Upper lobe of left lung (tissue), 6 donors: ENCODE measurements at regions not wholly inside any gene's neighbourhood (a gene's known extent, or its start where the extent isn't known, plus 50 kb on each side); places are given as distances from the start of the nearest gene placed in this dataset.

Experiments used
- ATAC-seq, 2 donors: fragments of 200-7000 bp; cut with Tn5 transposase; one replicate each; pipeline ENCODE4 v1.9.1; 2022; ENCODE audit warnings: mild to moderate bottlenecking in 2 of 2, moderate library complexity in 2 of 2; ENCODE audit not compliant: low FRiP score in 2 of 2
- DNase-seq, 2 donors: peaks; one replicate each; pipeline ENCODE4 v3.0.0-alpha.2; 2019 to 2020
- H3K27ac ChIP-seq, 4 donors: fragments of 200-600 bp; sonication (generic); one replicate each; pipeline ENCODE4 v1.5.1; 2016 to 2019
- H3K27me3 ChIP-seq, 4 donors: fragments of 200-600 bp; sonication (generic); one replicate each; pipeline ENCODE4 v1.5.1; 2017 to 2019
- H3K36me3 ChIP-seq, 4 donors: fragments of 200-600 bp; sonication (generic); one replicate each; pipeline ENCODE4 v1.5.1; 2016 to 2019
- H3K4me1 ChIP-seq, 4 donors: fragments of 200-600 bp; sonication (generic); one replicate each; pipeline ENCODE4 v1.5.1; 2018 to 2019
- H3K4me3 ChIP-seq, 4 donors: fragments of 200-600 bp; sonication (generic); one replicate each; pipeline ENCODE4 v1.5.1; 2017 to 2019; ENCODE audit warnings: mild to moderate bottlenecking in 2 of 4, moderate library complexity in 1 of 4
- H3K9me3 ChIP-seq, 4 donors: fragments of 200-600 bp; sonication (generic); one replicate each; pipeline ENCODE4 v1.5.1; 2018 to 2019
- EP300 ChIP-seq, 4 donors: sonication (generic); formaldehyde crosslinking; IDR thresholded peaks; one replicate each; pipeline ENCODE4 v1.5.1; 2017; ENCODE audit warnings: antibody characterized with exemption in 4 of 4, control low read depth in 2 of 4
- POLR2A ChIP-seq, 4 donors: fragments of 450-650 bp; IDR thresholded peaks; one replicate each; pipeline ENCODE4 v1.5.1; 2016 to 2017; ENCODE audit warnings: antibody characterized with exemption in 4 of 4, mild to moderate bottlenecking in 2 of 4
- POLR2AphosphoS5 ChIP-seq, 2 donors: sonication (generic); formaldehyde crosslinking; IDR thresholded peaks; one replicate each; pipeline ENCODE4 v1.5.1; 2017; ENCODE audit warnings: antibody characterized with exemption in 2 of 2
- WGBS, 2 donors: methylation state at CpG; one replicate each; pipeline ENCODE4 v1.1.5; 2017 to 2018; 5-methylcytosine and 5-hydroxymethylcytosine counted together
- TF ChIP-seq, protein P1 (sequence below), 6 experiments: fragments of 450-650 bp in 4 of 6; fragments of 200-600 bp in 2 of 6; sonication (generic) in 2 of 6; IDR thresholded peaks; one replicate each; pipeline ENCODE4 v1.5.1; 2016 to 2019; ENCODE audit warnings: antibody characterized with exemption in 6 of 6
- donor health status: DM: no; HTN: no; CAD: no; lungs with moderate emphysema.
- donor health status: DM: no; HTN: yes; CAD: no; lungs with severe emphysema.

DNA sequence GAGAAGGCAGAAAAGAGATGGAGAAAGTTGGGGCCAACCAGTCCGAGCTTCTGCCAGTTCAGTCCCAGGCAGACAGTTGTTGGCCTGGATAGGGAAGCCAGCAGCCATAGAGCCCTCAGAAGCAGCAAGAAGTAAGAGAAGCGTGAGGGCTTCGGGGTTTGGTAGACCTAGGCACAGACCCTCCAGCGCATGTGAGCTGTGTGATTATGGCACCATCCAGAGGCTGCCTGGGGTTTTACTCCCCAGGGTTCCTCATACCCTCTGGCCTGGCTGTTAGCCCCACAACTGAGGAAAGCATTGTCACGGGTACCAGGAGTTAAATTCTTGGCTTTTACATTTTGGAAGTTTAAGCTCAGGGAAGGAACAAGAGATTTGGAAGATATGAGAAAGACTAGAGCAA is 93.7 kb upstream of the RAB6C start:
- H3K4me1 ChIP-seq, result no peaks in the 10 kb centered on the region
- no peaks in the 10 kb centered on the region for H3K27me3 ChIP-seq
- TF ChIP-seq POLR2A (IDR thresholded peaks at IDR 0.05) (no peak), POLR2AphosphoS5 (IDR thresholded peaks at IDR 0.05) (no peak), EP300 (IDR thresholded peaks at IDR 0.05) (no peak)
- TF ChIP-seq, protein P1, sequence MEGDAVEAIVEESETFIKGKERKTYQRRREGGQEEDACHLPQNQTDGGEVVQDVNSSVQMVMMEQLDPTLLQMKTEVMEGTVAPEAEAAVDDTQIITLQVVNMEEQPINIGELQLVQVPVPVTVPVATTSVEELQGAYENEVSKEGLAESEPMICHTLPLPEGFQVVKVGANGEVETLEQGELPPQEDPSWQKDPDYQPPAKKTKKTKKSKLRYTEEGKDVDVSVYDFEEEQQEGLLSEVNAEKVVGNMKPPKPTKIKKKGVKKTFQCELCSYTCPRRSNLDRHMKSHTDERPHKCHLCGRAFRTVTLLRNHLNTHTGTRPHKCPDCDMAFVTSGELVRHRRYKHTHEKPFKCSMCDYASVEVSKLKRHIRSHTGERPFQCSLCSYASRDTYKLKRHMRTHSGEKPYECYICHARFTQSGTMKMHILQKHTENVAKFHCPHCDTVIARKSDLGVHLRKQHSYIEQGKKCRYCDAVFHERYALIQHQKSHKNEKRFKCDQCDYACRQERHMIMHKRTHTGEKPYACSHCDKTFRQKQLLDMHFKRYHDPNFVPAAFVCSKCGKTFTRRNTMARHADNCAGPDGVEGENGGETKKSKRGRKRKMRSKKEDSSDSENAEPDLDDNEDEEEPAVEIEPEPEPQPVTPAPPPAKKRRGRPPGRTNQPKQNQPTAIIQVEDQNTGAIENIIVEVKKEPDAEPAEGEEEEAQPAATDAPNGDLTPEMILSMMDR (IDR thresholded peaks at IDR 0.05), result no peak
- H3K9me3 ChIP-seq, result no peaks in the 10 kb centered on the region
- no peaks in the 10 kb centered on the region for H3K36me3 ChIP-seq
- no peak overlapping the region for H3K27ac ChIP-seq
- 40 to 54% methylated on average over 5 of the region's 5 CpGs for WGBS, 2 donors
- DNase-seq, result no peak
- H3K4me3 ChIP-seq, result no peak overlapping the region
- ATAC-seq, result no peak

GRCh38 chr2:129887688-129888266 is 91.7 kb upstream of the RAB6C start:
- DNase-seq (no peak), ATAC-seq (no peak)
- 74 to 83% methylated on average over 3 of the region's 3 CpGs for WGBS, 2 donors
- H3K9me3 ChIP-seq, result no peaks in the 10 kb centered on the region
- H3K27me3 ChIP-seq, result no peaks in the 10 kb centered on the region
- H3K36me3 ChIP-seq, result no peaks in the 10 kb centered on the region
- no peak overlapping the region for H3K27ac ChIP-seq
- H3K4me3 ChIP-seq, result no peak overlapping the region
- H3K4me1 ChIP-seq, result no peaks in the 10 kb centered on the region
- no peak for TF ChIP-seq POLR2AphosphoS5 (IDR thresholded peaks at IDR 0.05)
- TF ChIP-seq, protein P1 (IDR thresholded peaks at IDR 0.05), result no peak
- no peak for TF ChIP-seq POLR2A (IDR thresholded peaks at IDR 0.05)
- no peak for TF ChIP-seq EP300 (IDR thresholded peaks at IDR 0.05)

DNA sequence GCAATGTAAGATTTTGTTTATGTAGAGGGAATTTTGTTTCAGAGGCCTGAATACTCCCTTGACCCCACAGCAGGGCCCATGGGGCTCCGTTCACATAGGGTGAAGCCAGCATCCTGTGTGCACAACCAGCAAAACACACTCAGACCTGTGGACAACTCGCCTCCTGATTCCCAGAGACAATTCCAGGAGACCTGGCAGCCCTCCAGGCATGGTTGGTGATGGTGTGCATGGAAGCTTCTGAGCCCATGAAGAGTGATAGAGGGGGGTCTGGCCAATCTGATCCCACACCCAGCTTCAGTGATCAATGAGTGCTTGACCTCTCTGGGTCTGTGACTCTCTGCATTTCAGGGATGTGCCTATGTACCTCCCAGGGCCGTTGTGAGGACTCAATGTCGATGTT is 91.0 kb upstream of the RAB6C start:
- ATAC-seq (no peak), DNase-seq (no peak)
- H3K27ac ChIP-seq, result no peak overlapping the region
- H3K4me1 ChIP-seq, result no peaks in the 10 kb centered on the region
- H3K36me3 ChIP-seq, result no peaks in the 10 kb centered on the region
- H3K27me3 ChIP-seq, result no peaks in the 10 kb centered on the region
- no peaks in the 10 kb centered on the region for H3K9me3 ChIP-seq
- TF ChIP-seq POLR2A (IDR thresholded peaks at IDR 0.05) (no peak), POLR2AphosphoS5 (IDR thresholded peaks at IDR 0.05) (no peak), EP300 (IDR thresholded peaks at IDR 0.05) (no peak)
- TF ChIP-seq, protein P1 (IDR thresholded peaks at IDR 0.05), result no peak
- H3K4me3 ChIP-seq, result no peak overlapping the region
- 82 to 100% methylated on average over 2 to 4 of the region's 4 CpGs for WGBS, 2 donors

- no peaks in the 10 kb centered on the region for H3K27me3 ChIP-seq
- no peaks in the 10 kb centered on the region for H3K4me1 ChIP-seq
- TF ChIP-seq EP300 (IDR thresholded peaks at IDR 0.05) (no peak), POLR2A (IDR thresholded peaks at IDR 0.05) (no peak), POLR2AphosphoS5 (IDR thresholded peaks at IDR 0.05) (no peak)
- TF ChIP-seq, protein P1 (IDR thresholded peaks at IDR 0.05), result no peak
- DNase-seq, result no peak
- no peak overlapping the region for H3K4me3 ChIP-seq
- no peaks in the 10 kb centered on the region for H3K36me3 ChIP-seq
- H3K9me3 ChIP-seq, result no peaks in the 10 kb centered on the region
- WGBS, 2 donors, result 75 to 78% methylated on average over 2 of the region's 2 CpGs
- ATAC-seq, result no peak
- no peak overlapping the region for H3K27ac ChIP-seq
These were observed 90.6 kb upstream of the RAB6C start for GRCh38 chr2:129888896-129889295.
